ENCODE measurements at regions not wholly inside any gene's neighbourhood (a gene's known extent, or its start where the extent isn't known, plus 50 kb on each side); places are given as distances from the start of the nearest gene placed in this dataset.

GRCh38 chr9:82356131-82356530, 367.6 kb downstream of the SPATA31D1 start:
- TF ChIP-seq CTCF (conservative IDR thresholded peaks at IDR 0.05; ENCODE audit: low read depth, low read length), result no peak
- no peak for TF ChIP-seq EZH2 (IDR thresholded peaks at IDR 0.05; ENCODE audit: low read length, unreplicated experiment)
- TF ChIP-seq EZH2phosphoT487 (IDR thresholded peaks at IDR 0.05; ENCODE audit: borderline replicate concordance, low read length), result no peak

All from PC-3 (cell line).